ENCODE measurements at regions not wholly inside any gene's neighbourhood (a gene's known extent, or its start where the extent isn't known, plus 50 kb on each side); places are given as distances from the start of the nearest gene placed in this dataset.

DNA sequence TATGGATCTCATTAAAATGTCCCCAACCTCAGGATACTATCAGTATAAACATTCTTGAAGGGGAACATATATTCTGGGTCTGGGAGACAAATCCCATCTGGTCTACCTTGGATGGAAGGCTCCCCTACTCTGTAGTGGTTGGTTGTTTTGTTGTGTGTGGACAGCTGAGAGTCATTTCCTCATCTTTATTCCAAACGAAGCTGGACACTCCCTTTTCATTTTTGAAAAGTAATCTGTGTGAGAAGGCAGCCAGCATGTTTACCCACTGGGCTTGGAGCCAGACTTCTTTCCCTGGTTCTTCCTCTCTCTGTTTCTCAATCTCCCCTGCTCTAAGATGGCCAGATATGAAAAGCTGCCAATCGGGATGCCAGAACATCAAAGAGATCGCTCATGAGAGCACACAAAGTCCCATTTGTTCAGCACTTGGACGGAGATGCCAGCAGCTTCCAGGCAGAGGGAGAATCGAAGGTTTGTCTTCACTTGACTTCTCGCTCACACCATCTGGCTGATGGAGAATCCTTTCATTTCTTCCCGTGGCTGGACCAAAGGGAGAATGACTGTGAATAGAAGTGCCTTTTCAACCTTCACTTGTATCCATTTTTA is 108.1 kb upstream of the AGR3 start:
- TF ChIP-seq POLR2A (IDR thresholded peaks at IDR 0.05), result no peak
- TF ChIP-seq, protein P1, sequence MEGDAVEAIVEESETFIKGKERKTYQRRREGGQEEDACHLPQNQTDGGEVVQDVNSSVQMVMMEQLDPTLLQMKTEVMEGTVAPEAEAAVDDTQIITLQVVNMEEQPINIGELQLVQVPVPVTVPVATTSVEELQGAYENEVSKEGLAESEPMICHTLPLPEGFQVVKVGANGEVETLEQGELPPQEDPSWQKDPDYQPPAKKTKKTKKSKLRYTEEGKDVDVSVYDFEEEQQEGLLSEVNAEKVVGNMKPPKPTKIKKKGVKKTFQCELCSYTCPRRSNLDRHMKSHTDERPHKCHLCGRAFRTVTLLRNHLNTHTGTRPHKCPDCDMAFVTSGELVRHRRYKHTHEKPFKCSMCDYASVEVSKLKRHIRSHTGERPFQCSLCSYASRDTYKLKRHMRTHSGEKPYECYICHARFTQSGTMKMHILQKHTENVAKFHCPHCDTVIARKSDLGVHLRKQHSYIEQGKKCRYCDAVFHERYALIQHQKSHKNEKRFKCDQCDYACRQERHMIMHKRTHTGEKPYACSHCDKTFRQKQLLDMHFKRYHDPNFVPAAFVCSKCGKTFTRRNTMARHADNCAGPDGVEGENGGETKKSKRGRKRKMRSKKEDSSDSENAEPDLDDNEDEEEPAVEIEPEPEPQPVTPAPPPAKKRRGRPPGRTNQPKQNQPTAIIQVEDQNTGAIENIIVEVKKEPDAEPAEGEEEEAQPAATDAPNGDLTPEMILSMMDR (IDR thresholded peaks at IDR 0.05), result no peak
- H3K36me3 ChIP-seq (replicated peaks in 1 of 2), result no peaks in the 10 kb centered on the region
- peak; percentile 33 to 88 (median 82) for DNase-seq
- peak overlapping the region in 2 of 5 donors; percentile 24 to 27 for H3K27ac ChIP-seq
- peak overlapping the region in 2 of 4 donors; percentile 3 to 35 for H3K4me3 ChIP-seq
- H3K27me3 ChIP-seq, result no peaks in the 10 kb centered on the region
- 14 to 21% (median 17%) methylated on average over 7 of the region's 7 CpGs for WGBS, 4 donors
- H3K9me3 ChIP-seq (replicated peaks in 1 of 3), result no peaks in the 10 kb centered on the region
- H3K4me1 ChIP-seq (replicated peaks in 1 of 2), result peaks cover 0 to 10% of the 10 kb centered on the region in 2 donors
- intact Hi-C loops (cut with DNase I), result loop anchor here in 1 of 2 donors (10.0 kb wide), 1 partner anchor 305 kb away; the partner anchor contains the start of gene AHR

DNA sequence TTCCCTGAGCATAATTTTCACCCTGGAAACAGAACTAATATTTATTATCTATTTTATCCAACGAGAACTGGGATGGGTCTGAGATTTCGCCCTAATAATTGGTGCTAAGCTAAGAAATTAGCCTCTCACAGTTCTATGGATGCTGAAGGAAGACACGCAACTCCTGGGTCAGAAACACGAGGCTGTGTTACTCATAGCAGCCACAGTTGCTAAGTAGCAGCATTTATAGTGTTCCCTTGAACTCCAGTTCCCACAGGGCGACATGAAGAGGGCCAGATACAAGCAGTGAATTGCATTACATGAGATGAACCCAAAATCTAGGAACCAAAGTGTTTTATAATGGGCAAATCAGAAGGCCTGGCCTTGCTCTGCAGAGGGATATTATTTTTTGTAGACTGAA is 109.8 kb upstream of the AGR3 start:
- DNase-seq, result no peak
- intact Hi-C loops (cut with DNase I), result no loop called here
- 89 to 95% (median 92%) methylated on average over 5 of the region's 5 CpGs for WGBS, 4 donors

GRCh38 chr7:16993543-16993942 is 111.8 kb upstream of the AGR3 start:
- Histone ChIP-seq H3K4me1 (replicated peaks in 1 of 2) (peaks cover 0 to 10% of the 10 kb centered on the region in 2 donors), H3K9me3 (replicated peaks in 1 of 3) (no peaks in the 10 kb centered on the region), H3K36me3 (replicated peaks in 1 of 2) (no peaks in the 10 kb centered on the region), H3K4me3 (no peak overlapping the region), H3K27ac (no peak overlapping the region), H3K27me3 (no peaks in the 10 kb centered on the region)
- peak in 1 of 7 donors; percentile 67 for DNase-seq
- intact Hi-C loops (cut with DNase I), result no loop called here
- WGBS, 4 donors, result 90 to 98% (median 96%) methylated on average over 4 of the region's 4 CpGs
- no peak for TF ChIP-seq POLR2A (IDR thresholded peaks at IDR 0.05)
- TF ChIP-seq, protein P1 (IDR thresholded peaks at IDR 0.05), result no peak

More for the DNA sequence above, 109.8 kb upstream of the AGR3 start:
- Histone ChIP-seq H3K4me3 (no peak overlapping the region), H3K27me3 (no peaks in the 10 kb centered on the region), H3K36me3 (replicated peaks in 1 of 2) (no peaks in the 10 kb centered on the region), H3K4me1 (replicated peaks in 1 of 2) (peaks cover 0 to 10% of the 10 kb centered on the region in 2 donors), H3K27ac (no peak overlapping the region), H3K9me3 (replicated peaks in 1 of 3) (no peaks in the 10 kb centered on the region)
- TF ChIP-seq, protein P1 (IDR thresholded peaks at IDR 0.05), result no peak
- TF ChIP-seq POLR2A (IDR thresholded peaks at IDR 0.05), result no peak

DNA sequence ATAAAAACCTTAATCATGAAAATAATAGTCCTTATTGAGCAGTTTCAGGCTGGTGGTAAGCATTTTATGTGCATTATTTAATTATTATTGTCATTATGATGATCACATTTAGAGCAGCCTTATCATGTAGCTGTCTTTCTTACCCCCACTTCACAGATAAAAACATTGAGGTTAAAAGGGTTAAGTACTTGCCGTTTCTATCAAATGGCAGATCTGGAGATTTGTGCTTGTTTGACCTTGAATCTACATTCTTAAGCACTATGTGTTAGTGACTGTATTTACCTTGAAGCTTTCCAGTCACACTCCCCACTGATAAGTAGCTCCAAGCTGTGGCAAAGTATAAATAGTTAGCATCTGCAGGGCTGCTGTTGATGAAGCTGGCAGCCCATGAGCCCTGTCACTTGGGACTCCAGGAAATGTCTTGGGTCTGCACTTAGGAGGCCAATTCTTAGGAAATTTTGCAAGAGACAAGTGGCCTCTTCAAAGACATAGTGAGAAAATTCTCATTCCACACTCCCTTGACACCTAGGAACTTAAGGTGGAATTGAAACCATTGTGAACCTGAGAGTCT is 116.8 kb upstream of the AGR3 start:
- Histone ChIP-seq H3K36me3 (replicated peaks in 1 of 2) (no peaks in the 10 kb centered on the region), H3K27ac (no peak overlapping the region), H3K4me3 (no peak overlapping the region), H3K9me3 (replicated peaks in 1 of 3) (no peaks in the 10 kb centered on the region), H3K4me1 (replicated peaks in 1 of 2) (no peaks in the 10 kb centered on the region), H3K27me3 (no peaks in the 10 kb centered on the region)
- TF ChIP-seq, protein P1 (IDR thresholded peaks at IDR 0.05), result no peak
- no peak for TF ChIP-seq POLR2A (IDR thresholded peaks at IDR 0.05)
- no peak for DNase-seq
- intact Hi-C loops (cut with DNase I), result no loop called here
- 33 to 53% (median 37%) methylated on average over 1 of the region's 1 CpG for WGBS, 4 donors

All from adrenal gland (tissue), 9 donors.